GM12878 (cell line): ENCODE measurements at regions not wholly inside any gene's neighbourhood (a gene's known extent, or its start where the extent isn't known, plus 50 kb on each side); places are given as distances from the start of the nearest gene placed in this dataset.

Experiments
- ESRRA ChIP-seq: IDR thresholded peaks from 2 replicates; pipeline ENCODE4 v1.6.1; 2012; ENCODE audit warnings: mild to moderate bottlenecking, low read length, improper control_type of control experiment
- EZH2 ChIP-seq: IDR thresholded peaks from 2 replicates; pipeline ENCODE4 v1.6.1; 2012; ENCODE audit warnings: low read depth, mild to moderate bottlenecking, control low read depth, inconsistent platforms, low read length, borderline replicate concordance; ENCODE audit not compliant: control insufficient read depth
- HDAC6 ChIP-seq: fragments of 200-600 bp; sonication (generic); IDR thresholded peaks from one replicate; pipeline ENCODE4 v1.8.0; 2017; ENCODE audit warnings: antibody characterized with exemption; ENCODE audit not compliant: unreplicated experiment
- NR2C2 ChIP-seq: IDR thresholded peaks from 2 replicates; pipeline ENCODE4 v1.6.1; 2011; ENCODE audit warnings: borderline replicate concordance, low read depth; ENCODE audit not compliant: control insufficient read depth, insufficient read length
- POLR2A ChIP-seq: IDR thresholded peaks from 2 replicates; pipeline ENCODE4 v1.6.1; 2011; ENCODE audit warnings: low read depth, mild to moderate bottlenecking, low read length
- TF ChIP-seq, protein P1 (sequence below): fragments of 450-650 bp; IDR thresholded peaks from 2 replicates; pipeline ENCODE4 v1.6.1; 2016; ENCODE audit warnings: mild to moderate bottlenecking, moderate library complexity, borderline replicate concordance

DNA sequence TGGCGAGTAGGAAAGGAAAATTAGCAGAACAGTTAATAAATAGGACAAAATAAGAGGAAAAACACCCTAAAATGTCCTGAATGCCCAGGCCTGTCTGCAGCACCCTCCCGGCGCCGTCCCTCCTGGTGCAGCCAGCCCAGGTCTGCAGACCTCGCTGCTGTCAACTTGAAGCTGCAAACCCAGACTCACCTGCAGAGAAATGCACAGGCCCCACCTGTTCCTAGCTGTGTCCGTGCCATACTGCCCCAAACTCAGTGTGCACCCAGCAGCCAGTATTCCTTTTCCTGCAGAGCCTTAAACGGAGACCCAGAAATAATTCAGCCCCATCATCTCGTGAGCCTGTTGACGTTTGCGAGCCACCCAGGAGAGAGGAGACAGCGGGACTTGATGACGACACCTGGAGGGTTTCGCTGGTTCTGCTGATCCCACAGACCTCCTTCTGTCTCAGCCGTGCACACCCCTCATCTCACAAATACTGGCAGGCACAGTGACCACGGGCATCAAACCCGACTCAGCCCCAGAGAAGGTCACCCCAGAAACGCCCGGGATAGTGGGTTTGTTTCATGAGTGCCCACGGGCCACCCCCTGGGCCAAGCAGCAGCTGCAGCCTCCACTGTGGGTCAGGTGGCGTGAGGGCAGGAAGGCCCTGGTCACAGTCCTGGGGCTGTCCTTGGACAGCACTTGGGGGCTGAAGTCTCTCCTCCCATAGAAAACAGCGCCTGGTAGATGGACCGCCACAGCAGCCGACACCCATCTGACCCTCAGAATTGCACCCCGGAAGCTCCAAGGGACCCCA, 239.5 kb upstream of the SALL3 start:
- TF ChIP-seq POLR2A (no peak), EZH2 (no peak), NR2C2 (no peak), ESRRA (no peak), HDAC6 (no peak)
- TF ChIP-seq, protein P1, sequence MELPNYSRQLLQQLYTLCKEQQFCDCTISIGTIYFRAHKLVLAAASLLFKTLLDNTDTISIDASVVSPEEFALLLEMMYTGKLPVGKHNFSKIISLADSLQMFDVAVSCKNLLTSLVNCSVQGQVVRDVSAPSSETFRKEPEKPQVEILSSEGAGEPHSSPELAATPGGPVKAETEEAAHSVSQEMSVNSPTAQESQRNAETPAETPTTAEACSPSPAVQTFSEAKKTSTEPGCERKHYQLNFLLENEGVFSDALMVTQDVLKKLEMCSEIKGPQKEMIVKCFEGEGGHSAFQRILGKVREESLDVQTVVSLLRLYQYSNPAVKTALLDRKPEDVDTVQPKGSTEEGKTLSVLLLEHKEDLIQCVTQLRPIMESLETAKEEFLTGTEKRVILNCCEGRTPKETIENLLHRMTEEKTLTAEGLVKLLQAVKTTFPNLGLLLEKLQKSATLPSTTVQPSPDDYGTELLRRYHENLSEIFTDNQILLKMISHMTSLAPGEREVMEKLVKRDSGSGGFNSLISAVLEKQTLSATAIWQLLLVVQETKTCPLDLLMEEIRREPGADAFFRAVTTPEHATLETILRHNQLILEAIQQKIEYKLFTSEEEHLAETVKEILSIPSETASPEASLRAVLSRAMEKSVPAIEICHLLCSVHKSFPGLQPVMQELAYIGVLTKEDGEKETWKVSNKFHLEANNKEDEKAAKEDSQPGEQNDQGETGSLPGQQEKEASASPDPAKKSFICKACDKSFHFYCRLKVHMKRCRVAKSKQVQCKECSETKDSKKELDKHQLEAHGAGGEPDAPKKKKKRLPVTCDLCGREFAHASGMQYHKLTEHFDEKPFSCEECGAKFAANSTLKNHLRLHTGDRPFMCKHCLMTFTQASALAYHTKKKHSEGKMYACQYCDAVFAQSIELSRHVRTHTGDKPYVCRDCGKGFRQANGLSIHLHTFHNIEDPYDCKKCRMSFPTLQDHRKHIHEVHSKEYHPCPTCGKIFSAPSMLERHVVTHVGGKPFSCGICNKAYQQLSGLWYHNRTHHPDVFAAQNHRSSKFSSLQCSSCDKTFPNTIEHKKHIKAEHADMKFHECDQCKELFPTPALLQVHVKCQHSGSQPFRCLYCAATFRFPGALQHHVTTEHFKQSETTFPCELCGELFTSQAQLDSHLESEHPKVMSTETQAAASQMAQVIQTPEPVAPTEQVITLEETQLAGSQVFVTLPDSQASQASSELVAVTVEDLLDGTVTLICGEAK, result no peak
